HepG2 (cell line): ENCODE measurements at regions not wholly inside any gene's neighbourhood (a gene's known extent, or its start where the extent isn't known, plus 50 kb on each side); places are given as distances from the start of the nearest gene placed in this dataset.

Source experiments
- ZNF614 ChIP-seq: IDR thresholded peaks from 2 replicates; pipeline ENCODE4 v1.6.1; 2018; ENCODE audit warnings: missing biosample characterization, missing genetic modification reagents, inconsistent platforms, borderline replicate concordance
- TF ChIP-seq, protein P1 (sequence below): sonication (generic); formaldehyde crosslinking; IDR thresholded peaks from 2 replicates; pipeline ENCODE4 v1.4.0; 2020; ENCODE audit warnings: missing genetic modification reagents
- TF ChIP-seq, protein P2 (sequence below): sonication (generic); formaldehyde crosslinking; IDR thresholded peaks from 2 replicates; pipeline ENCODE4 v1.4.0; 2020; ENCODE audit warnings: missing genetic modification reagents, borderline replicate concordance

DNA sequence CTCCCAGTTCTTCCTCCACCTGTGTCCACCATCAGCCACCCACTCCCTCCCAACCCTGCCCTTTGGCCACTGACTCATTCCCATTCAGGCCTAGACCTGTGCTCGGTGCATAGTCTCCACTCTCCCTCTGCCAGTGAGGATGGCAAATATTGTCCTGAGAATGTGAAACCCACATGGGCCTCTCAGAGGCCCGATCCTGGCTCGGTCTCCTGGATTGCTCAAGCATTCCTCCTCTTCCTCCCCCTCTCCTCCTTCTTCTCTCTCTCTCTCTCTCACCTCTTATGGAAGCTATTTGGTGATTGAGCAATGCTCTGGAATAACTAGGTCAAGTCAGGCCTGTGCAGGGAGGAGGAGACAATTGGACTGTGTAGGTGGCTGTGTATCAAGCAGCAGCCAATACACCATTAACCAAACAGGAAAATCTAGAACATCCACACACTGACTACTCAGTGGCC is 99.9 kb downstream of the KLF4 start:
- TF ChIP-seq ZNF614 (CRISPR knock-in tag) = no peak
- TF ChIP-seq, protein P1, sequence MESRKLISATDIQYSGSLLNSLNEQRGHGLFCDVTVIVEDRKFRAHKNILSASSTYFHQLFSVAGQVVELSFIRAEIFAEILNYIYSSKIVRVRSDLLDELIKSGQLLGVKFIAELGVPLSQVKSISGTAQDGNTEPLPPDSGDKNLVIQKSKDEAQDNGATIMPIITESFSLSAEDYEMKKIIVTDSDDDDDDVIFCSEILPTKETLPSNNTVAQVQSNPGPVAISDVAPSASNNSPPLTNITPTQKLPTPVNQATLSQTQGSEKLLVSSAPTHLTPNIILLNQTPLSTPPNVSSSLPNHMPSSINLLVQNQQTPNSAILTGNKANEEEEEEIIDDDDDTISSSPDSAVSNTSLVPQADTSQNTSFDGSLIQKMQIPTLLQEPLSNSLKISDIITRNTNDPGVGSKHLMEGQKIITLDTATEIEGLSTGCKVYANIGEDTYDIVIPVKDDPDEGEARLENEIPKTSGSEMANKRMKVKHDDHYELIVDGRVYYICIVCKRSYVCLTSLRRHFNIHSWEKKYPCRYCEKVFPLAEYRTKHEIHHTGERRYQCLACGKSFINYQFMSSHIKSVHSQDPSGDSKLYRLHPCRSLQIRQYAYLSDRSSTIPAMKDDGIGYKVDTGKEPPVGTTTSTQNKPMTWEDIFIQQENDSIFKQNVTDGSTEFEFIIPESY = no peak
- TF ChIP-seq, protein P2, sequence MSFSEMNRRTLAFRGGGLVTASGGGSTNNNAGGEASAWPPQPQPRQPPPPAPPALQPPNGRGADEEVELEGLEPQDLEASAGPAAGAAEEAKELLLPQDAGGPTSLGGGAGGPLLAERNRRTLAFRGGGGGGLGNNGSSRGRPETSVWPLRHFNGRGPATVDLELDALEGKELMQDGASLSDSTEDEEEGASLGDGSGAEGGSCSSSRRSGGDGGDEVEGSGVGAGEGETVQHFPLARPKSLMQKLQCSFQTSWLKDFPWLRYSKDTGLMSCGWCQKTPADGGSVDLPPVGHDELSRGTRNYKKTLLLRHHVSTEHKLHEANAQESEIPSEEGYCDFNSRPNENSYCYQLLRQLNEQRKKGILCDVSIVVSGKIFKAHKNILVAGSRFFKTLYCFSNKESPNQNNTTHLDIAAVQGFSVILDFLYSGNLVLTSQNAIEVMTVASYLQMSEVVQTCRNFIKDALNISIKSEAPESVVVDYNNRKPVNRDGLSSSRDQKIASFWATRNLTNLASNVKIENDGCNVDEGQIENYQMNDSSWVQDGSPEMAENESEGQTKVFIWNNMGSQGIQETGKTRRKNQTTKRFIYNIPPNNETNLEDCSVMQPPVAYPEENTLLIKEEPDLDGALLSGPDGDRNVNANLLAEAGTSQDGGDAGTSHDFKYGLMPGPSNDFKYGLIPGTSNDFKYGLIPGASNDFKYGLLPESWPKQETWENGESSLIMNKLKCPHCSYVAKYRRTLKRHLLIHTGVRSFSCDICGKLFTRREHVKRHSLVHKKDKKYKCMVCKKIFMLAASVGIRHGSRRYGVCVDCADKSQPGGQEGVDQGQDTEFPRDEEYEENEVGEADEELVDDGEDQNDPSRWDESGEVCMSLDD = no peak
